Adrenal gland (tissue), 5 donors: ENCODE measurements at regions not wholly inside any gene's neighbourhood (a gene's known extent, or its start where the extent isn't known, plus 50 kb on each side); places are given as distances from the start of the nearest gene placed in this dataset.

Experiments
- POLR2A ChIP-seq, 2 donors: fragments of 450-650 bp; IDR thresholded peaks; one replicate each; pipeline ENCODE4 v1.6.1; 2017; ENCODE audit warnings: antibody characterized with exemption in 2 of 2, mild to moderate bottlenecking in 2 of 2, moderate library complexity in 1 of 2
- TF ChIP-seq, protein P1 (sequence below), 6 experiments: fragments of 450-650 bp in 4 of 6; fragments of 200-600 bp in 2 of 6; sonication (generic) in 1 of 6; IDR thresholded peaks; 1 replicate in 5 of 6; 2 replicates in 1 of 6; pipeline versions ENCODE4 v1.5.1 to v1.8.0; 2016 to 2021; ENCODE audit warnings: antibody characterized with exemption in 6 of 6, mild to moderate bottlenecking in 2 of 6, moderate library complexity in 1 of 6
- donor health status: DM: no; HTN: no; CAD: no.

DNA sequence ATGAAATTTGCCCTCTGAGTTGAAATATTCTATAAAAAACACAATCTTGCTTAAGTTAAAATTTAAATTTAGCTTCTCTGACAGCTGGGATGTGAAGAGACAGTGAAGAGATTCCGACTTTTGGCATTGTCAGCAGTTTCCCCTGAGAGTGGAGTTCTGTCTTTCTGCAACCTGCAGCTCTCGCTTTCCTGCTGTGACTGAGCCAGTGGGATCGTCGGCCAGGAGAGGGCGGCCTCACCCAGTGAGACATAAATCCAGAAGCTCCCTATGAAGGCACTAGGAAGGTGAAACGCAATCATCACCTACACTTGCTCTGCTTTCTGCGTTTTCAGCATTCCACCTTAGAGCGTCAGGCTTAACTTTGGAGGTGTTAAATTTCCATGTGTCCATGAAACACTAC is 75.4 kb upstream of the HNMT start:
- TF ChIP-seq POLR2A (IDR thresholded peaks at IDR 0.05): no peak
- TF ChIP-seq, protein P1, sequence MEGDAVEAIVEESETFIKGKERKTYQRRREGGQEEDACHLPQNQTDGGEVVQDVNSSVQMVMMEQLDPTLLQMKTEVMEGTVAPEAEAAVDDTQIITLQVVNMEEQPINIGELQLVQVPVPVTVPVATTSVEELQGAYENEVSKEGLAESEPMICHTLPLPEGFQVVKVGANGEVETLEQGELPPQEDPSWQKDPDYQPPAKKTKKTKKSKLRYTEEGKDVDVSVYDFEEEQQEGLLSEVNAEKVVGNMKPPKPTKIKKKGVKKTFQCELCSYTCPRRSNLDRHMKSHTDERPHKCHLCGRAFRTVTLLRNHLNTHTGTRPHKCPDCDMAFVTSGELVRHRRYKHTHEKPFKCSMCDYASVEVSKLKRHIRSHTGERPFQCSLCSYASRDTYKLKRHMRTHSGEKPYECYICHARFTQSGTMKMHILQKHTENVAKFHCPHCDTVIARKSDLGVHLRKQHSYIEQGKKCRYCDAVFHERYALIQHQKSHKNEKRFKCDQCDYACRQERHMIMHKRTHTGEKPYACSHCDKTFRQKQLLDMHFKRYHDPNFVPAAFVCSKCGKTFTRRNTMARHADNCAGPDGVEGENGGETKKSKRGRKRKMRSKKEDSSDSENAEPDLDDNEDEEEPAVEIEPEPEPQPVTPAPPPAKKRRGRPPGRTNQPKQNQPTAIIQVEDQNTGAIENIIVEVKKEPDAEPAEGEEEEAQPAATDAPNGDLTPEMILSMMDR (IDR thresholded peaks at IDR 0.05): peak in 1 of 6 experiments; percentile 35
